ENCODE measurements at regions not wholly inside any gene's neighbourhood (a gene's known extent, or its start where the extent isn't known, plus 50 kb on each side); places are given as distances from the start of the nearest gene placed in this dataset.

GRCh38 chr6:150652848-150653613, 53.3 kb downstream of the PLEKHG1 start:
- TF ChIP-seq BCL11A (tag by site-specific recombination; IDR thresholded peaks at IDR 0.05; ENCODE audit: low read depth) (no peak), ZNF837 (tag by site-specific recombination; IDR thresholded peaks at IDR 0.05) (no peak), TRIM28 (IDR thresholded peaks at IDR 0.05; ENCODE audit: borderline replicate concordance, low read length) (no peak), ZNF138 (tag by site-specific recombination; IDR thresholded peaks at IDR 0.05; ENCODE audit: borderline replicate concordance) (no peak)
